Common myeloid progenitor, CD34-positive (primary cell): ENCODE measurements at regions not wholly inside any gene's neighbourhood (a gene's known extent, or its start where the extent isn't known, plus 50 kb on each side); places are given as distances from the start of the nearest gene placed in this dataset.

Experiments
- CTCF ChIA-PET: fragments of 350-600 bp; sonication (Branson Sonifier 250); formaldehyde crosslinking; loops from one replicate; lab custom pipeline; 2021; ENCODE audit warnings: antibody characterized with exemption; lab: Charles Lee
- POLR2A ChIA-PET: fragments of 350-600 bp; sonication (Branson Sonifier 250); formaldehyde crosslinking; loops from one replicate; lab custom pipeline; 2021; ENCODE audit warnings: antibody characterized with exemption; lab: Charles Lee
- DNase-seq, 3 donors: peaks; one replicate each; pipeline versions ENCODE4 v3.0.0 to v3.0.0-alpha.2; 2013
- H3K27ac ChIP-seq, 2 experiments: 1 replicate in 1 of 2; 2 replicates in 1 of 2; pipeline ENCODE4 v1.7.0; 2013; ENCODE audit warnings: inconsistent platforms in 2 of 2, low read length in 2 of 2, mild to moderate bottlenecking in 2 of 2, low read depth in 1 of 2, moderate library complexity in 1 of 2; ENCODE audit not compliant: severe bottlenecking in 2 of 2, insufficient read depth in 1 of 2, poor library complexity in 1 of 2
- H3K27me3 ChIP-seq, 5 experiments: replicated peaks in 2 of 5; 1 replicate in 3 of 5; 2 replicates in 2 of 5; pipeline versions ENCODE4 v1.6.1 to v1.7.0; 2013; ENCODE audit warnings: low read length in 4 of 5, mild to moderate bottlenecking in 2 of 5, moderate library complexity in 2 of 5, inconsistent platforms in 1 of 5; ENCODE audit not compliant: insufficient read depth in 5 of 5, control insufficient read depth in 4 of 5
- H3K36me3 ChIP-seq, 4 experiments: 1 replicate in 2 of 4; 2 replicates in 2 of 4; pipeline versions ENCODE4 v1.6.1 to v1.7.0; 2013; ENCODE audit warnings: low read length in 3 of 4, control low read depth in 1 of 4, mild to moderate bottlenecking in 1 of 4; ENCODE audit not compliant: control insufficient read depth in 4 of 4, insufficient read depth in 4 of 4
- H3K4me1 ChIP-seq, 4 experiments: 1 replicate in 3 of 4; 2 replicates in 1 of 4; pipeline versions ENCODE4 v1.6.1 to v1.7.1; 2013; ENCODE audit warnings: low read length in 3 of 4, mild to moderate bottlenecking in 3 of 4, control low read depth in 1 of 4, inconsistent platforms in 1 of 4, moderate library complexity in 1 of 4; ENCODE audit not compliant: control insufficient read depth in 4 of 4, insufficient read depth in 4 of 4; ENCODE audit errors: control extremely low read depth in 1 of 4
- H3K4me3 ChIP-seq, 7 experiments: 1 replicate in 4 of 7; 2 replicates in 3 of 7; pipeline versions ENCODE4 v1.5.1 to v1.7.0; 2013; ENCODE audit warnings: mild to moderate bottlenecking in 7 of 7, low read length in 6 of 7, moderate library complexity in 6 of 7, inconsistent platforms in 2 of 7, low read depth in 2 of 7, control low read depth in 1 of 7; ENCODE audit not compliant: insufficient read depth in 4 of 7, control insufficient read depth in 1 of 7; ENCODE audit errors: extremely low read depth in 1 of 7
- H3K9me3 ChIP-seq, 5 experiments: 1 replicate in 4 of 5; 2 replicates in 1 of 5; pipeline versions ENCODE4 v1.6.1 to v1.7.1; 2013; ENCODE audit warnings: low read length in 4 of 5, mild to moderate bottlenecking in 2 of 5, inconsistent platforms in 1 of 5, low read depth in 1 of 5, moderate library complexity in 1 of 5; ENCODE audit not compliant: control insufficient read depth in 4 of 5, insufficient read depth in 2 of 5; ENCODE audit errors: control extremely low read depth in 1 of 5
- WGBS: methylation state at CpG from one replicate; pipeline ENCODE4 v1.1.5; 2013; ENCODE audit not compliant: insufficient coverage; 5-methylcytosine and 5-hydroxymethylcytosine counted together

DNA sequence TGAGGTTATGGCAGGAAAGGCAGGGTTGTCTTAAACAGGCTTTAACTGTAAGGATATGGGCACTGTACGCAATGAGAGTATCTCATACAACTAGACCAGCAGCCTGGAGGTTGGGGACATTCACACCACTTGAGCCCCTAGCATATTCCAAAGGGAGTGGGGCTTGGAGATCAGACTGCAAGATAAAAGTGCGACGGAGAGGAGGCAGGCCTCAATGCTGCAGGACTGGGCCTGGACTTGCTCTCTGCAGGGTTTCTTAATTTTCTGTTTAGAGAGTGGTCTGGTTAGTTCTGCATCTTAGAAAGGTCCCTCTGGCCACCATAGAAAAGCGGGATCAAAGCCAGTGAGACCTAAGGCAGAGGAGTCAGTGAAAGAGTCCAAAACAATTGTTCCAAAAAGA, 357.7 kb upstream of the NR2F2 start:
- 100% methylated on average over 3 of the region's 4 CpGs for WGBS
- Histone ChIP-seq H3K4me3 (no peak overlapping the region), H3K9me3 (peaks cover 0 to 6% (median 3%) of the 10 kb centered on the region in 5 experiments)

DNA sequence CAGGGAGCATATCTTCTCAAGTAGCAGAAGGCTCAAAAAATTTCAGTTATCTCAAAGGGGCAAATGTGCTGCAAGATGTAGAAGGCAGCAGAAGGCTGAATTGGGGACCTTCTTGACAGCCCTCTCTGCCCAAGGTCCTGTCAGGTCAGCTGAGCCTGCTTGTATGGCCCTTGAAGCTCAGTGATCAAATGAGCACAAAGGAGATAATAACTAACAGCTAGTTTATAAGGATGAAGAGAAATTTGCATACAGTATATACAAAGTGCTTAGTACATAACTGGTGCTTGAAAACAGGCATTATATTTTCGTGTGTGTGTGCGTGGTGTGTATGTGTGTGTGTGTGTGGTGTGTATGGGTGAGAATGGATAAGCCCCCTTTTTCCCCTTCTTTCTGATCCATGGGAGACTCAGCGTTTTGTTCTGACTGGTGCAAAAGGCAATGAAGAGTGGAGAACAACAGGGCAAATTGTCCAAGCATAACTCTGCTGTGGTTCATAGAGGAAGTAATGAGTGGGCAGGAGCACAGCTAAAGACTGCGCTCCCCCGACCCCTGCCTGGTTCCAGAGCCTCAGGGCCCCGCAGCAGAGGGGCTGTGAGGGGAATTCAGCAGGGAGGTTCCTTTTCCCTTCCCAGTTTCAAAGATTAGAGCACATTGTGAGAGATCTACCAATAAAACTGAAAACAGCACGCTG, 356.8 kb upstream of the NR2F2 start:
- Histone ChIP-seq H3K36me3 (no peaks in the 10 kb centered on the region), H3K9me3 (peaks cover 0 to 5% (median 3%) of the 10 kb centered on the region in 5 experiments), H3K4me3 (no peak overlapping the region), H3K27me3 (peaks cover 3 to 58% (median 25%) of the 10 kb centered on the region in 5 experiments), H3K4me1 (peaks cover 0 to 3% (median 0%) of the 10 kb centered on the region in 4 experiments), H3K27ac (no peak overlapping the region)
- ChIA-PET POLR2A (no interaction called here), CTCF (no interaction called here)
- WGBS: 0% methylated on average over 1 of the region's 7 CpGs
- DNase-seq: peak in 1 of 3 donors; percentile 5

More for the DNA sequence above, 357.7 kb upstream of the NR2F2 start:
- Histone ChIP-seq H3K27me3 (peaks cover 3 to 57% (median 24%) of the 10 kb centered on the region in 5 experiments), H3K27ac (no peak overlapping the region), H3K36me3 (no peaks in the 10 kb centered on the region), H3K4me1 (peaks cover 0 to 3% (median 0%) of the 10 kb centered on the region in 4 experiments)
- DNase-seq: no peak
- CTCF ChIA-PET: no interaction called here
- POLR2A ChIA-PET: no interaction called here

DNA sequence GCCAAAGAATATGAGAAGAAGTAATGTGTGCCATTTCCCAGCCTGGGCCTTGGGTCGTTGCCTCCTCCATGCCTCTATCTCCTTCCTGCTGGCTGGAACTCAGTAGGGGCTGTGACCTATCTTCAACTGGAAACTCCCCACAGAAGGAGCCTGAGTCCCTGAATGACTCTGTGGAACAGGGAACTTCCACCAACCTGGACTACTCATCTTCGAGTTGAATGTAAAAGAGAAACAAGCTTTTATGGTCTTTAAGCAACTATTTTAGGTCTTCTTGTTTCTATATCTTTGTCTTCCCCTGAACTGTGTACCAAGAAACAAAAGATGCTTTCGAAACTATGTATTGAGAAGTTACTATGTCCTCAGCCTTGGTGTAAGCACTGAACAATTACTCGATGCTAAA, 355.3 kb upstream of the NR2F2 start:
- Histone ChIP-seq H3K4me3 (no peak overlapping the region), H3K27ac (no peak overlapping the region), H3K27me3 (peaks cover 3 to 50% (median 23%) of the 10 kb centered on the region in 5 experiments), H3K4me1 (peaks cover 0 to 3% (median 0%) of the 10 kb centered on the region in 4 experiments), H3K36me3 (no peaks in the 10 kb centered on the region), H3K9me3 (peaks cover 0 to 5% (median 4%) of the 10 kb centered on the region in 5 experiments)
- WGBS: 100% methylated on average over 1 of the region's 4 CpGs
- POLR2A ChIA-PET: no interaction called here
- CTCF ChIA-PET: no interaction called here
- no peak for DNase-seq

DNA sequence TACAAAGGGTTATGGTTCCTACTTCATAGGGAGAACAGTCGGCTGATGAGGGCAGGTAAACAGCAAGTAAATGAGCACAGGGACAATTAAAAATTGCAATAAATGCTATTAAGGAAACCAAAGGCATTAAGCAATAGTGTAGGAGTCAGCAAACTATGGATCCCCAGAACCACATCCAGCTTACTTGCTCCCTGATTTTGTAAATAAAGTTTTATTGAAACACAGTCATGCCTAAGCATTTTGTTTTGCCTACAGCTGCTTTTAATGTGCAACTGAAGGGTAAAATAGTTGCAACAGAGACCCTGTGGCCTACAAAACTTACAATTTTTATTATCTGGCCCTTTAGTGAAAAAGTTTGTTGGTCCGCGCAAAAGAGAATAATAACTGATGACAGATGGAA, 351.2 kb upstream of the NR2F2 start:
- no peaks in the 10 kb centered on the region for H3K4me1 ChIP-seq
- no peak overlapping the region for H3K27ac ChIP-seq
- H3K27me3 ChIP-seq: peaks cover 3 to 44% (median 12%) of the 10 kb centered on the region in 5 experiments
- DNase-seq: no peak
- POLR2A ChIA-PET: no interaction called here
- peaks cover 0 to 8% (median 4%) of the 10 kb centered on the region in 5 experiments for H3K9me3 ChIP-seq
- CTCF ChIA-PET: no interaction called here
- no peak overlapping the region for H3K4me3 ChIP-seq
- WGBS: 100% methylated on average over 1 of the region's 3 CpGs
- no peaks in the 10 kb centered on the region for H3K36me3 ChIP-seq

DNA sequence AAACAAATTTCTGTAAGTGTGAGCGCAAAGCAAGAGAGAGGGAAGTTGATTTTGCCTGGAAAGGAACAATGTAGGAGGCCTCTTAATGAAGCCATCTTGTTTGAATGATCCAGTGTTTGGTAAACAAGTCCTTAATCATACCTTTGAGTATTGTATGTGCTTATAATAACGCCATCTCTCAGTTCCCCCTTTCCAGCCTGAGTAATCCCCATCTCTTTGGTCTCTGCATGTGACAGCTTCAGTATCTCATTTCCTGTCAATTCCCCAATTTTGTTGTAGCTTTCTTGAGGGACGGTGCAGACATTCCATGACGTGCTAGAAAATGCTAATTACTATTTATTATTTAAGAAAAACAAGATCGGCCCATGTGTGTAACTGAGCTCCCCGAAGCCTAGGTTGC, 349.3 kb upstream of the NR2F2 start:
- peaks cover 0 to 3% (median 0%) of the 10 kb centered on the region in 5 experiments for H3K9me3 ChIP-seq
- ChIA-PET POLR2A (no interaction called here), CTCF (interaction anchor here (1.5 kb wide), 1 partner anchor 10 kb away, joined by 3 read pairs; no protein-coding TSS in a partner anchor)
- no peaks in the 10 kb centered on the region for H3K36me3 ChIP-seq
- H3K4me3 ChIP-seq: no peak overlapping the region
- peaks cover under 1 to 53% (median 18%) of the 10 kb centered on the region in 5 experiments for H3K27me3 ChIP-seq
- H3K4me1 ChIP-seq: no peaks in the 10 kb centered on the region
- DNase-seq: no peak
- WGBS: 100% methylated on average over 1 of the region's 6 CpGs
- no peak overlapping the region for H3K27ac ChIP-seq

DNA sequence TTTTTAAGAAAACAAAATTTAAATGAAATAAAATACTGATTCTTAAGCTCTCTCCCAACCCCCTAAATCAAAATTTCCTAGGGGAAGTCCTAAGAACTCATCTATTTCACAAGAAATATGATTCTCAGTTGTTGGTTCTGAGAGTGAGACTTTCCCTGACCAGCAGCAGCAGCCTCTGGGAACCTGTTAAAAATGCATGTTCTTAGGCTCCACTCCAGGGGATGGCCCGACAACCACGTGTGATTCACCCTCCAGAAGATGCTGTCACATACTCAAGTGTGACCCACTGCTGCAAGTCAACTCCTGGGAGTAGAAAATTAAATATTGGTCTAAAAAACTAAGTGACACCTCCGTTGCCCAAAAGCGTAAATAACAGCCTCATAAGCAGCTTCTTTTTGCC, 343.2 kb upstream of the NR2F2 start:
- Histone ChIP-seq H3K27me3 (peaks cover 0 to 70% (median 18%) of the 10 kb centered on the region in 5 experiments), H3K36me3 (no peaks in the 10 kb centered on the region), H3K4me1 (peaks cover 0 to 12% (median under 1%) of the 10 kb centered on the region in 4 experiments), H3K27ac (no peak overlapping the region), H3K4me3 (no peak overlapping the region), H3K9me3 (peaks cover 0 to 3% (median 0%) of the 10 kb centered on the region in 5 experiments)
- POLR2A ChIA-PET: no interaction called here
- CTCF ChIA-PET: interaction anchor here (1.2 kb wide), 1 partner anchor 17 kb away, joined by 3 read pairs; no protein-coding TSS in a partner anchor
- no peak for DNase-seq
- 55% methylated on average over 4 of the region's 4 CpGs for WGBS

DNA sequence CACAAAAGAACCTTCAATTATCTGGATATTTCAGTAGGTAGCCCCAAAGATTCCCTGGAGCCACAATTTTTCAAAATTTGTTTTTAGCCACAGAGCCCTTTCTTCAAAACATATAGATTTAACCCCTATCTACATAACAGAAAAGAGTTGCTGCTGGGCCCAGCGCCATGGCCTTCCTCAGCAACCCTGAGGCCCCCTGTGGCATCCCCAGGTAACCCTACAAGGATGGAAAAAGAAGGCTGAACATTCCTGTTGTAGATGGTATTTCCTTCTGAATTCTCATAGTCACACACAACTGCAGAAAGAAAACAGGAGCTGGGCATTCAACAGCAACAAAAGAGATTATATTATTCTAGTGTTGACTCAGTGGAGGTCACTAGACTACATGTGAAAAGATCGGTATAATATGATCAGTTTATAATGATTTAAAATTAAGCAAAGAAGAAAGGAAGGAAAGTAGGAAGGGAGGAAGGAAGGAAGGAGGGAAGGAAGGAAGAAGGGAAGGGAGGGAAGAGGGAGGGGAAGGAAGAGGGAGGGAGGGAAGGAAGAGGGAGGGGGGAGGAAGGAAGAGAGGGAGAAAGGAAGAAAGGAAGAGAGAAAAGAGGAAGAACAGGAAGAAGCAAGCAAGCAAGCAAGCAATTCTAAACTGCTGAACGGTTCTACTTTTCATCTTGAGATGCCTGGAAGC, 342.5 kb upstream of the NR2F2 start:
- Histone ChIP-seq H3K4me3 (no peak overlapping the region), H3K36me3 (no peaks in the 10 kb centered on the region), H3K27ac (no peak overlapping the region), H3K9me3 (peaks cover 0 to 3% (median 0%) of the 10 kb centered on the region in 5 experiments), H3K27me3 (peaks cover 0 to 71% (median 21%) of the 10 kb centered on the region in 5 experiments), H3K4me1 (peaks cover 0 to 12% (median under 1%) of the 10 kb centered on the region in 4 experiments)
- 64% methylated on average over 3 of the region's 3 CpGs for WGBS
- ChIA-PET CTCF (interaction anchor here (1.2 kb wide), 1 partner anchor 16 kb away, joined by 3 read pairs; no protein-coding TSS in a partner anchor), POLR2A (no interaction called here)
- no peak for DNase-seq
